GM12891 (cell line): ENCODE measurements at regions not wholly inside any gene's neighbourhood (a gene's known extent, or its start where the extent isn't known, plus 50 kb on each side); places are given as distances from the start of the nearest gene placed in this dataset.

Experiments
- POLR2A ChIP-seq: IDR thresholded peaks from 2 replicates; pipeline ENCODE4 v1.6.1; 2011; ENCODE audit warnings: low read depth, low read length, control low read depth
- POLR2AphosphoS5 ChIP-seq: IDR thresholded peaks from 2 replicates; pipeline ENCODE4 v1.6.1; 2011; ENCODE audit warnings: low read depth, low read length, control low read depth
- TAF1 ChIP-seq: IDR thresholded peaks from 2 replicates; pipeline ENCODE4 v1.6.1; 2011; ENCODE audit warnings: low read depth, low read length, control low read depth

DNA sequence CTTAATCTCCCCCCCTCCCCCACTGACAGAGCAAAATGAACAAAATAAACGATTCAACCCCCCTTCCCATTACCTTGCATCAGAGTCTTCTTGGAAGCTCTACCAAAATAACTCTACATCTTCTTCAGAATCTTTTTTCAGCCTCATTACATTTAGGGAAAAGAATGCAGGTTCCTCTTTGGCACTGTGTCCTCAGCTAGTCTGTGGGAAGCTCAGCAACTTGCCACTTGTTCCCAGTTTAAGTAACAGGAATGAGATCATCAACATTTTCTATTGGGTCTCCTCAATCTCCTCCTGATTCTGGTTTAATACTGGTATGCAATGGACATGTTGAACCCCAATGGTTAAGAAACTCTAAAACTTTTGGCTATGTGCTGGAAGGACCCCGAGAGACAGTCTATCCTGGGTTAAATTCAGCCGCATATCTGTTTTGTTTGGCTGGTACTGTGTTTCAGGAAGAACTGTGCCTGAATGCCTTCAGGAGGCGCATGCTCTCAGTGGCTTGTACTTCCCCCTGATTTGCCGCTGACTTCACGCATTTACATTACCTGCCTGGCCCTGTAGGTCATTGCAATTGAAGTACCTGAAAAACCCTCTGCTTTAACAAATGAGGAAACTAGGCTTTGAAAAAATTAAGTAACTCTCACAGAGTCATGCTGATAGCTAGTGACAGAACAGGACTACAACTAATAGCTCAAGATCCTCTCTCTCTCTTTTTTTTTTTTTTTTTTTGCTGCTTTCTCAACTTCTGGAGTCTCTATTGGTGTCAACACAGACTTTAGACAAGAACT is 78.1 kb upstream of the HMHB1 start:
- TF ChIP-seq POLR2A (no peak), TAF1 (no peak), POLR2AphosphoS5 (no peak)
